ENCODE measurements at regions not wholly inside any gene's neighbourhood (a gene's known extent, or its start where the extent isn't known, plus 50 kb on each side); places are given as distances from the start of the nearest gene placed in this dataset.

DNA sequence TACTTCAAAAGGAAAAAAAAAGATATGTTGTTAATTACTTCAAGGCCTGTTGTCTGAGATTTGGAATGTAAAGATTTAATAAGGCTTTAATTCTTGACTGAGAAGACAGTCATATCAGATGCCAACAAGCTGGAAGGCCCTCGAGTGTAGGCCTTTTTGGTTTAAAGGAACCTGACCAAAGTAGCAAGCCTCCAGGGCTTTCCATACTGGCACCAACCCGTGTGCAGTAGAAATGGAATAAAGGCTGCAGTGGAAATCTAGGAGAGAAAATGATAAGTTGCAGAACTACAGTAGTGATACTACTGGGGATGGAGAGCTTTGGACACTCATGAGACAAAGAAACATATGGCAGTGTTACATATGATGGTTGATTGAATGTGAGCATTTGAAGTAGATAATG lies 358.0 kb downstream of the TAF11L14 start:
- Histone ChIP-seq H3K4me2 (ENCODE audit: control insufficient read depth, extremely low read depth, insufficient read depth, low read depth, low read length) (no peak overlapping the region), H2AFZ (ENCODE audit: control insufficient read depth, low read length) (no peak overlapping the region), H3K9me3 (ENCODE audit: control insufficient read depth, low read depth, low read length) (no peaks in the 10 kb centered on the region), H3K79me2 (ENCODE audit: control insufficient read depth, insufficient read depth, low read length) (no peaks in the 10 kb centered on the region), H3K36me3 (ENCODE audit: control insufficient read depth in 2 of 2, extremely low read depth in 1 of 2, insufficient read depth in 2 of 2, low read length in 2 of 2) (no peaks in the 10 kb centered on the region), H3K27me3 (ENCODE audit: control insufficient read depth, extremely low read depth, insufficient read depth, low read length) (no peaks in the 10 kb centered on the region), H3K9me1 (ENCODE audit: control insufficient read depth, extremely low read depth, insufficient read depth, low read length) (no peaks in the 10 kb centered on the region), H4K20me1 (ENCODE audit: control insufficient read depth, extremely low read depth, insufficient read depth, low read length) (no peaks in the 10 kb centered on the region), H3K4me1 (ENCODE audit: control insufficient read depth, extremely low read depth, insufficient read depth, low read length) (no peaks in the 10 kb centered on the region), H3K9ac (ENCODE audit: control insufficient read depth, extremely low read depth, insufficient read depth, low read length) (no peak overlapping the region), H3K27ac (ENCODE audit: control insufficient read depth, insufficient read depth, low read length) (no peak overlapping the region), H3K4me3 (ENCODE audit: control insufficient read depth in 2 of 3, extremely low read depth in 1 of 3, insufficient read depth in 2 of 3, low read depth in 1 of 3, low read length in 3 of 3) (no peak overlapping the region)
- TF ChIP-seq, protein P1, sequence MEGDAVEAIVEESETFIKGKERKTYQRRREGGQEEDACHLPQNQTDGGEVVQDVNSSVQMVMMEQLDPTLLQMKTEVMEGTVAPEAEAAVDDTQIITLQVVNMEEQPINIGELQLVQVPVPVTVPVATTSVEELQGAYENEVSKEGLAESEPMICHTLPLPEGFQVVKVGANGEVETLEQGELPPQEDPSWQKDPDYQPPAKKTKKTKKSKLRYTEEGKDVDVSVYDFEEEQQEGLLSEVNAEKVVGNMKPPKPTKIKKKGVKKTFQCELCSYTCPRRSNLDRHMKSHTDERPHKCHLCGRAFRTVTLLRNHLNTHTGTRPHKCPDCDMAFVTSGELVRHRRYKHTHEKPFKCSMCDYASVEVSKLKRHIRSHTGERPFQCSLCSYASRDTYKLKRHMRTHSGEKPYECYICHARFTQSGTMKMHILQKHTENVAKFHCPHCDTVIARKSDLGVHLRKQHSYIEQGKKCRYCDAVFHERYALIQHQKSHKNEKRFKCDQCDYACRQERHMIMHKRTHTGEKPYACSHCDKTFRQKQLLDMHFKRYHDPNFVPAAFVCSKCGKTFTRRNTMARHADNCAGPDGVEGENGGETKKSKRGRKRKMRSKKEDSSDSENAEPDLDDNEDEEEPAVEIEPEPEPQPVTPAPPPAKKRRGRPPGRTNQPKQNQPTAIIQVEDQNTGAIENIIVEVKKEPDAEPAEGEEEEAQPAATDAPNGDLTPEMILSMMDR (optimal IDR thresholded peaks at IDR 0.05 in 1 of 3, IDR thresholded peaks at IDR 0.05 in 1 of 3, conservative IDR thresholded peaks at IDR 0.05 in 1 of 3; ENCODE audit: extremely low read depth in 1 of 3, insufficient read depth in 2 of 3, low read length in 3 of 3), result no peak
- TF ChIP-seq EZH2 (IDR thresholded peaks at IDR 0.05; ENCODE audit: low read length), result no peak
- no peak for DNase-seq (ENCODE audit: low read depth, low spot score)
- dilution Hi-C loops (cut with MboI; ENCODE audit: extremely low pct_ligation_motif_present, low sequenced_read_pairs), result no loop called here
- FAIRE-seq, result no peak

DNA sequence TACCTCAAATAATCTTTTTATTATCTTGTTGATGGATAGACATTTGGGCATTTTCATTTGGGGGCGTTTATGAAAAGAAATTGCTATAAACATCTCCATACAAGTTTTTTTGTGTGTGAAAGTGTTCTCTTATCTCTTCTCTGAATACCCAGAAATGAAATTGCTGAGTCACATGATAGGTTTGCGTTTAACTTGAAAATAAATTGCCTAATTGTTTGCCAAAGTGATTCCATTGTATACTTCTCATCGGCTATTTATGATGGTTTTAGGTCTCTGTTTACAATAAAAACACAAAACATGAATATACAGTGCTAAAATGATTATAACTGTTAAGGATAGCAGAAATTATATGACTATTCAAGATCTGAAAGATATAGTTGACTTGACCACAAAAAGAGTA lies 361.7 kb downstream of the TAF11L14 start:
- dilution Hi-C loops (cut with MboI; ENCODE audit: extremely low pct_ligation_motif_present, low sequenced_read_pairs), result no loop called here
- H3K79me2 ChIP-seq (ENCODE audit: control insufficient read depth, insufficient read depth, low read length), result no peaks in the 10 kb centered on the region

More for the DNA sequence above, 361.7 kb downstream of the TAF11L14 start:
- Histone ChIP-seq H3K9ac (ENCODE audit: control insufficient read depth, extremely low read depth, insufficient read depth, low read length) (no peak overlapping the region), H3K27me3 (ENCODE audit: control insufficient read depth, extremely low read depth, insufficient read depth, low read length) (no peaks in the 10 kb centered on the region), H3K9me1 (ENCODE audit: control insufficient read depth, extremely low read depth, insufficient read depth, low read length) (no peaks in the 10 kb centered on the region), H3K9me3 (ENCODE audit: control insufficient read depth, low read depth, low read length) (no peaks in the 10 kb centered on the region), H3K4me2 (ENCODE audit: control insufficient read depth, extremely low read depth, insufficient read depth, low read depth, low read length) (no peak overlapping the region), H2AFZ (ENCODE audit: control insufficient read depth, low read length) (no peak overlapping the region), H3K4me3 (ENCODE audit: control insufficient read depth in 2 of 3, extremely low read depth in 1 of 3, insufficient read depth in 2 of 3, low read depth in 1 of 3, low read length in 3 of 3) (no peak overlapping the region), H3K4me1 (ENCODE audit: control insufficient read depth, extremely low read depth, insufficient read depth, low read length) (no peaks in the 10 kb centered on the region), H3K36me3 (ENCODE audit: control insufficient read depth in 2 of 2, extremely low read depth in 1 of 2, insufficient read depth in 2 of 2, low read length in 2 of 2) (no peaks in the 10 kb centered on the region), H3K27ac (ENCODE audit: control insufficient read depth, insufficient read depth, low read length) (no peak overlapping the region), H4K20me1 (ENCODE audit: control insufficient read depth, extremely low read depth, insufficient read depth, low read length) (no peaks in the 10 kb centered on the region)
- FAIRE-seq, result no peak
- TF ChIP-seq, protein P1 (optimal IDR thresholded peaks at IDR 0.05 in 1 of 3, IDR thresholded peaks at IDR 0.05 in 1 of 3, conservative IDR thresholded peaks at IDR 0.05 in 1 of 3; ENCODE audit: extremely low read depth in 1 of 3, insufficient read depth in 2 of 3, low read length in 3 of 3), result no peak
- TF ChIP-seq EZH2 (IDR thresholded peaks at IDR 0.05; ENCODE audit: low read length), result no peak
- no peak for DNase-seq (ENCODE audit: low read depth, low spot score)
